Activated CD4-positive, alpha-beta memory T cell treated with anti-CD3 and anti-CD28 coated beads for 36 hours (primary cell): ENCODE measurements at regions not wholly inside any gene's neighbourhood (a gene's known extent, or its start where the extent isn't known, plus 50 kb on each side); places are given as distances from the start of the nearest gene placed in this dataset.
"Not testable (repeated sequence)": the region's sequence is repeated elsewhere in the genome, so short reads cannot be mapped to it uniquely, and the experiment has no call there.

ENCODE experiments used
- CTCF ChIA-PET: fragments of 350-600 bp; sonication (Branson Sonifier 250); formaldehyde crosslinking; loops from one replicate; lab custom pipeline; 2021; ENCODE audit warnings: antibody characterized with exemption, inconsistent platforms; lab: Charles Lee
- POLR2A ChIA-PET: fragments of 350-600 bp; sonication (Branson Sonifier 250); formaldehyde crosslinking; loops from one replicate; lab custom pipeline; 2021; ENCODE audit warnings: antibody characterized with exemption; lab: Charles Lee
- DNase-seq: peaks from one replicate; pipeline ENCODE4 v3.0.0-alpha.2; 2020
- H3K27ac Mint-ChIP-seq: one replicate; pipeline ENCODE4 v1.8.0; 2021; ENCODE audit warnings: mixed read lengths
- H3K27me3 Mint-ChIP-seq: one replicate; pipeline ENCODE4 v1.8.0; 2021; ENCODE audit warnings: mixed read lengths
- H3K36me3 Mint-ChIP-seq: one replicate; pipeline ENCODE4 v1.8.0; 2021; ENCODE audit warnings: mixed read lengths
- H3K4me1 Mint-ChIP-seq: one replicate; pipeline ENCODE4 v1.8.0; 2021; ENCODE audit warnings: low read depth, mixed read lengths
- H3K4me3 Mint-ChIP-seq: one replicate; pipeline ENCODE4 v1.8.0; 2021; ENCODE audit warnings: mild to moderate bottlenecking, mixed read lengths
- H3K9me3 Mint-ChIP-seq: one replicate; pipeline ENCODE4 v1.8.0; 2021; ENCODE audit warnings: mixed read lengths
- intact Hi-C: fragments of 100-400 bp; cut with micrococcal nuclease; formaldehyde crosslinking; loops from one replicate; pipeline ENCODE4 v1.15.1; 2023

GRCh38 chr2:90215880-90216279, 1524.4 kb downstream of the RPIA start:
- intact Hi-C loops, H3K9me3 Mint-ChIP-seq, H3K36me3 Mint-ChIP-seq, H3K4me3 Mint-ChIP-seq, H3K27me3 Mint-ChIP-seq, H3K27ac Mint-ChIP-seq, DNase-seq, CTCF ChIA-PET, H3K4me1 Mint-ChIP-seq, POLR2A ChIA-PET: not testable (repeated sequence)

GRCh38 chr2:90216801-90217200, 1525.3 kb downstream of the RPIA start:
- POLR2A ChIA-PET, intact Hi-C loops, CTCF ChIA-PET, H3K36me3 Mint-ChIP-seq, H3K9me3 Mint-ChIP-seq, DNase-seq, H3K27ac Mint-ChIP-seq, H3K4me3 Mint-ChIP-seq, H3K27me3 Mint-ChIP-seq, H3K4me1 Mint-ChIP-seq: not testable (repeated sequence)

GRCh38 chr2:90218534-90218933, 1527.1 kb downstream of the RPIA start:
- H3K4me1 Mint-ChIP-seq, H3K27me3 Mint-ChIP-seq, POLR2A ChIA-PET, CTCF ChIA-PET, intact Hi-C loops, H3K27ac Mint-ChIP-seq, H3K9me3 Mint-ChIP-seq, H3K4me3 Mint-ChIP-seq, DNase-seq, H3K36me3 Mint-ChIP-seq: not testable (repeated sequence)

- H3K4me1 Mint-ChIP-seq, CTCF ChIA-PET, intact Hi-C loops, H3K36me3 Mint-ChIP-seq, POLR2A ChIA-PET, H3K27ac Mint-ChIP-seq, H3K27me3 Mint-ChIP-seq, H3K9me3 Mint-ChIP-seq, H3K4me3 Mint-ChIP-seq, DNase-seq: not testable (repeated sequence)
These were observed 1529.3 kb downstream of the RPIA start for GRCh38 chr2:90220623-90221299.

- ChIA-PET POLR2A (no interaction called here), CTCF (no interaction called here)
- Mint-ChIP-seq H3K36me3 (no peaks in the 10 kb centered on the region), H3K9me3 (peaks cover 2% of the 10 kb centered on the region), H3K27ac (no peak overlapping the region), H3K4me3 (no peak overlapping the region), H3K27me3 (peaks cover 1% of the 10 kb centered on the region), H3K4me1 (no peaks in the 10 kb centered on the region)
- intact Hi-C loops, result no loop called here
- no peak for DNase-seq
These were observed 1529.8 kb downstream of the RPIA start for GRCh38 chr2:90221300-90221651.

GRCh38 chr2:90224767-90225166, 1533.3 kb downstream of the RPIA start:
- POLR2A ChIA-PET, H3K4me1 Mint-ChIP-seq, H3K27ac Mint-ChIP-seq, H3K4me3 Mint-ChIP-seq, H3K9me3 Mint-ChIP-seq, H3K36me3 Mint-ChIP-seq, H3K27me3 Mint-ChIP-seq, intact Hi-C loops, DNase-seq, CTCF ChIA-PET: not testable (repeated sequence)

- H3K27me3 Mint-ChIP-seq, intact Hi-C loops, H3K4me3 Mint-ChIP-seq, POLR2A ChIA-PET, H3K9me3 Mint-ChIP-seq, H3K36me3 Mint-ChIP-seq, DNase-seq, H3K27ac Mint-ChIP-seq, CTCF ChIA-PET, H3K4me1 Mint-ChIP-seq: not testable (repeated sequence)
These were observed 1535.1 kb downstream of the RPIA start for GRCh38 chr2:90226465-90227072.

- H3K36me3 Mint-ChIP-seq, H3K9me3 Mint-ChIP-seq, H3K27ac Mint-ChIP-seq, CTCF ChIA-PET, intact Hi-C loops, POLR2A ChIA-PET, H3K4me3 Mint-ChIP-seq, DNase-seq, H3K27me3 Mint-ChIP-seq, H3K4me1 Mint-ChIP-seq: not testable (repeated sequence)
These were observed 1539.7 kb downstream of the RPIA start for GRCh38 chr2:90231199-90231598.

- H3K27ac Mint-ChIP-seq, H3K9me3 Mint-ChIP-seq, H3K4me1 Mint-ChIP-seq, DNase-seq, CTCF ChIA-PET, H3K27me3 Mint-ChIP-seq, POLR2A ChIA-PET, H3K4me3 Mint-ChIP-seq, intact Hi-C loops, H3K36me3 Mint-ChIP-seq: not testable (repeated sequence)
These were observed 1544.0 kb downstream of the RPIA start for GRCh38 chr2:90235452-90235851.

- H3K4me1 Mint-ChIP-seq, CTCF ChIA-PET, H3K9me3 Mint-ChIP-seq, H3K4me3 Mint-ChIP-seq, H3K27me3 Mint-ChIP-seq, DNase-seq, intact Hi-C loops, H3K36me3 Mint-ChIP-seq, H3K27ac Mint-ChIP-seq, POLR2A ChIA-PET: not testable (repeated sequence)
These were observed 1546.5 kb downstream of the RPIA start for GRCh38 chr2:90237923-90238361.

GRCh38 chr2:90238505-90239230, 1547.2 kb downstream of the RPIA start:
- POLR2A ChIA-PET, H3K27me3 Mint-ChIP-seq, H3K36me3 Mint-ChIP-seq, H3K9me3 Mint-ChIP-seq, intact Hi-C loops, H3K4me3 Mint-ChIP-seq, DNase-seq, H3K27ac Mint-ChIP-seq, CTCF ChIA-PET, H3K4me1 Mint-ChIP-seq: not testable (repeated sequence)

- H3K9me3 Mint-ChIP-seq, H3K4me3 Mint-ChIP-seq, CTCF ChIA-PET, H3K27ac Mint-ChIP-seq, DNase-seq, H3K27me3 Mint-ChIP-seq, H3K4me1 Mint-ChIP-seq, POLR2A ChIA-PET, intact Hi-C loops, H3K36me3 Mint-ChIP-seq: not testable (repeated sequence)
These were observed 1548.3 kb downstream of the RPIA start for GRCh38 chr2:90239769-90240168.
